GM21529 (cell line): ENCODE measurements at regions not wholly inside any gene's neighbourhood (a gene's known extent, or its start where the extent isn't known, plus 50 kb on each side); places are given as distances from the start of the nearest gene placed in this dataset.
"Not testable (repeated sequence)": the region's sequence is repeated elsewhere in the genome, so short reads cannot be mapped to it uniquely, and the experiment has no call there.

ENCODE experiments used
- ATAC-seq: cut with Tn5 transposase; IDR thresholded peaks from one replicate; pipeline ENCODE4 v1.9.1; 2021; ENCODE audit not compliant: unreplicated experiment

DNA sequence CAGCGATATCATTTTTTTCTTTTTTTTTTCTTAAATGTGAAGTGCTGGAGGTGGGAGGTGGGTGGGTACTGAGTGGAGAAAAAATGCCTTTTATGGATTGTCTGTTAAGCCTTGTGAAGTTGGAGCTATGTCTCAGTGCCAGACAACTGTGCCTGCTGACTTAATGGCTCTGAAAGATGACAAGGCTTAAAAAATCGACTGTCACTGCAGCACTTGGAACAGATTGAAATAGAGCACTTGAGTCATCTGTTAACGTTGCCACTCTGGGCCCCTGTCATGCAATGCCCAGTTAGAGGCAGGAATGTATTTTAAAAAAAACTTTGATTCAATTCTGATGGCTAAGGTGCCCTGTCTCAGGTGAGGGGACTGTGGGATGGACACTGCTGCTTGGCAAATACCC is 108.2 kb upstream of the HS3ST2 start:
- no peak for ATAC-seq

DNA sequence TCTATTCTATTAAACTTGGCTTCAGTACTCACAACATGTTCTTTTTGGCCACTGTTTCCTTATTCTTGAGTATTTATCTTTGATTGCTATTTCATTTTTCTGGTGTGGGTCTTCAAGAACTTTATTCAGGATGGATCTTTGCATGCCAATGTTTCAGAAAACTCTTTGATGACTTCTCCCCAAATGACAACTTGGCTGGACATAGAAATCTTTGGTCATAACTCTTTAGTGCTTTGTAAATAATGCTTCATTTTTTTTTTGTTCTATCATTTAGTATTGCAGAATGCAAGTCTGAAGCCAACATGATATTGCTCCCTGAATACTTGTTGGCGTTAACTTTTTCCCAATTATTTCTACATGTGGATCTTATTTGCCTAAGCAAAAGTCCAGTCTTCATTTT is 103.6 kb upstream of the HS3ST2 start:
- no peak for ATAC-seq

DNA sequence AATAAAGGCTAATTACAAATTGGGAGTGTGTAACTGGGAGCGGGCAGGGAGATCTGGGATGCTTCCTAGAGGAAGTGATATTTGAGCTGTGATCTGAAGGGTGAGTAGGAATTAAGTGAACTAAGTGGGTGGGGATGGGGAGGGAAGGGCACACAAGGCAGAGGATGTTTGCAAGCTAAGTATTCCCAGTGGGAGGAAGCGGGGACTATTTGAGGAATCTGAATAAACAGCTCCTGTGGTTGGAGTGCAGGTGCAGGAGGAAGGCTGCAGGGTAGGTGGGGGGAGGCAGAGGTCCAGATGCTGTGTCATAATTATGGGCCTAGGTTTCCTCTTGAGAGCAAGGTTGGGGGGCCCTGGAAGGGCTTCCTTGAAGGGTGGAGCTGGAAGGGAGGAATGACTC is 102.1 kb upstream of the HS3ST2 start:
- ATAC-seq, result no peak

DNA sequence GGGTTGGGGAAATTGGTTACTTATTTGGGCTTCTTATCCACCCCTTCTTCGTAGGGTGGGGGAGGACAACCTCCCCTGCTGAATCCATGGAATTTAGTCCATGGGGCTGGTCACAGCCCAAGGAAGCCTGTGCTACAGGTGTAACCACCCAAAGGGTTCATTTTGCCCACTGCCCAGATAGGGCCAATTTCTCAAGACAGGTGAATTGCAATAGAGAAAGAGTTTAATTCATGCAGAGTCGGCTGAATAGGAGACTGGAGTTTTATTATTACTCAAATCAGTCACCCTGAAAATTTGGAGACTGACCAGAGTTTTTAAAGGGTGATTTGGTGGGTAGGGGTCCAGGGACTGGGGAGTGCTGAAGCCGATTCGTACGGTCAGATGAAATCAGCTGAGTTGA is 101.5 kb upstream of the HS3ST2 start:
- no peak for ATAC-seq

DNA sequence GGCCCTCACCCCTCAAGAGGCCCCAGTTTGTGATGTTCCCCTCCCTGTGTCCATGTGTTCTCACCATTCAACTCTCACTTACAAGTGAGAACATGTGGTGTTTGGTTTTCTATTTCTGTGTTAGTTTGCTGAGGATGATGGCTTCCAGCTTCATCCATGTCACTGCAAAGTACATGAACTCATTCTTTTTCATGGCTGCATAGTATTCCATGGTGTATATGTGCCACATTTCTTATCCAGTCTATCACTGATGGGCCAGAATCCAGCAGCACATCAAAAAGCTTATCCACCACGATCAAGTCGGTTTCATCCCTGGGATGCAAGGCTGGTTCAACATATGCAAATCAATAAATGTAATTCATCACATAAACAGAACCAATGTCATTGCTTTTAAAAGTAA is 95.4 kb upstream of the HS3ST2 start:
- not testable (repeated sequence) for ATAC-seq

DNA sequence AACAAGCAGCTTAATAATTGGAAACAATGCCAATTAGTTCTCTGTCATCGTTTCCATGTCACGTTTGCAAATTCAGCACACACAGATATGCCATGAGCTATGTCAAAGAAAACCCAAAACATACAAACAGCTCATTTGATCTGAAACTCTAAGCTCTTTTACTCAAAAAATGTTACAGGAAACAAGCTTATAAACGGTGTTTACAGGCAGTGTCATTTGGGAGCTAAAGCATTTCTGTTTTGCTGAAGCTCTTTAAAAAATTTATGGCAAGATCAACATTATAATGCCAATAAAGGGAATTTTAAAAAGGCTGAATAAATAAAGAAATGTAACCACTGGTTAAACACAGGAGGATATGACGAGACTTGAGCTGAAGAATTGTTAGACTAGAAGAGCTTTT is 94.0 kb upstream of the HS3ST2 start:
- no peak for ATAC-seq

DNA sequence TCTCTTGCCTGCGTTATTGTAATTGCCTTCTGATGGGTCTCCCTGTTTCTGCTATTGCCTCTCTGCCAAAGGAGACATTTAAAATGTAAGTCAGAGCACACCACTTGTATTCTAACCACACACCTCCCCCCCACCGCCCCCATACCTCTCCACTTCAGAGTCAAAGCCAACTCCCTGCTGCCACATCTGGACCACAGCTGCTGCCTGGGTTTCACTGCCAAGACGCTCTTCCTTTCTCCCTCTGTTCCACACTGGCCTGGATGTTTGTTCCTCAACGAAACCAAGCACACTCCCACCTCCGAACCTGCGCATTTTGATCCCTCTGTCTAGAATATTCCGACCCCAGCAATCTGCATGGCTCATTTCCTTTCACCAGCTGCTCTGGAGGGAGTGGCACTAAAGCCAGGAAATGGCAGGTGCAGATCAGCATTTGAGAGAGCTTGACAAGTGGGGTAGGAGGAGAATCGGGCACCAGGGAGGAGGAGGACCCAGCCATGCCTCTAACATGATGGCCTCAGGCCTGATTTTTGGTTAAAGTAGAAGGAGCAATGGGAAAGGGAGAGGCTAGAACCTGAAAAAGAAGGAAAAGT is 92.4 kb upstream of the HS3ST2 start:
- no peak for ATAC-seq

DNA sequence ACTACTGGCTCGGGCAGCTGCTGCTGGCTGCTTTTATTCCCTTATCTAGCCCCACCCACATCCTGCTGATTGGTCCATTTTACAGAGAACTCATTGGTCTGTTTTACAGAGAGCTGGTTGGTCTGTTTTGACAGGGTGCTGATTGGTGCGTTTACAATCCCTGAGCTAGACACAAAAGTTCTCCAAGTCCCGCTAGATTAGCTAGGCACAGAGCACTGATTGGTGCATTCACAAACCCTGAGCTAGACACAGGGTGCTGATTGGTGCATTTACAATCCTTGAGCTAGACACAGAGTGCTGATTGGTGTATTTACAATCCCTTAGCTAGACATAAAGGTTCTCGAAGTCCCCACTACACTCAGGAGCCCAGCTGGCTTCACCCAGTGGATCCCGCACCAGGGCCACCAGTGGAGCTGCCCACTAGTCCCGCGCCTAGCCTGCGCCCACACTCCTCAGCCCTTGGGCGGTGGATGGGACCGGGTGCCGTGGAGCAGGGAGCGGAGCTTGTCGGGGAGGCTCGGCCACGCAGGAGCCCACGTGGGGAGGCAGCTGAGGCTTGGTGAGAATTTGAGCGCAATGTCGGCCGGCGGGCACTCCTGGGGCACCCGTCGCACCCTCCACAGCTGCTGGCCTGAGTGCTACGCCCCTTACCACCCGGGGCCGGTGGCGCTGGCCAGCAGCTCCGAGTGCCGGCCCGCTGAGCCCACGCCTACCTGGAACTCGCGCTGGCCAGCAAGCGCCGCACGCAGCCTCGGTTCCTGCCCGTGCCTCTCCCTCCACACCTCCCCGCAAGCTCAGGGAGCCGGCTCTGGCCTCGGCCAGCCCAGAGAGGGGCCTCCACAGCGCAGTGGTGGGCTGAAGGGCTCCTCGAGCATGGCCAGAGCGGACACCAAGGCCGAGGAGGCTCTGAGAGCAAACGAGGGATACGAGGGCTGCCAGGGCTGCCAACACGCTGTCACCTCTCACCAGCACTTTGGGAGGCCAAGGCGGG is 91.1 kb upstream of the HS3ST2 start:
- ATAC-seq, result not testable (repeated sequence)

DNA sequence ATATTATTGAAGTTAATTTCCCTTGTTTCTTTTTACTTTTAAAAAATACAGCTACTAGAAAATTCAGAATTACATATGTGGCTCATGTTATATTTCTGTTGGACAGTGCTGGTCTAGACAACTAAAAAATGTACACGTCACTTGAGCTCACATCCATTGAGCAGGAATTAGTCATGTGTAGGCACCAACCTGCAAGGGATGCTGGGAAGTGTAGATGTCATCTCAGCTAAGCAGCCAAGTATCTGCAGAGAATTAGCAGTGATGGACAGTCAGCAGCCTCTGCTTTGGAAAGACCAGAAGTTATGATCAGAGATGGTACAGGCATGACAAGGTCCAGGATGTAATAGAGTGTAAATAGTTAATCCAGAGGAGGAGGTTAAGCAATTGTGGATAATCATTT is 87.1 kb upstream of the HS3ST2 start:
- no peak for ATAC-seq

DNA sequence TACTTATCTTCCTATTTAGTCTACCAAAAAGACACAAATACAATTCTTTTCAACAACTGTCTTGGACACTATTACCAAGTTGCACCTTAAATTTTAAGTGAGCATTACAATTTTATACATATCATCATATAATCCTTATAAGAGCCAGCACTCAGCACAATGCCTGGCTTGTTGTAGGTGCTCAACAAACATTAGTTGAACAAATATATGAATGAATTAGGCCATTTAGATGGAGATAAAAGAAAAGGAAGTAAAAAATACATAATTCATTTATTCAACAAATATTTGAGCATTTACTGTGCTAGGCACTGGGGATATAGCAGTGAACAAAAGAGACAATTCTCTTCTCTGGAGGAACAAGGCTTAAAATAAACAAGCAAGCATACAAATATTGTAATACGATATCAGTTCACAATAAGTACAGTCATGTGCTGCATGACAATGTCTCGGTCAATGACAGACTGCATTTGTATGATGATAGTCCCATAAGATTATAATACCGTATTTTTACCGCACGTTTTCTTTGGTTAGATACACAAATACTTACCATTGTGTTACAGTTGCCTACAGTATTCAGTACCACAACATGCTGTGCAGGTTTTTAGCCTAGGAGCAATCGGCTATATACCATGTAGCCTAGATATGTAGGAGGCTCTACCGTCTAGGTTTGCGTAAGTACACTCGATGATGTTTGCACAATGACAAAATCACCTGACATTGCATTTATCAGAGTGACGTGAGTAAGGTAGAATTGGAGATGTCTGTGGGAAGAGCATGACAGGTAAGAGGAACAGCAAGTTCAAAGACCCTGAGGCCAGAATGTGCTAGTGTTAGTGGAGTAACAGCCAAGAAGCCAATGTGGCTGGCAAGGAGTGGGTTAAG is 86.4 kb upstream of the HS3ST2 start:
- no peak for ATAC-seq

DNA sequence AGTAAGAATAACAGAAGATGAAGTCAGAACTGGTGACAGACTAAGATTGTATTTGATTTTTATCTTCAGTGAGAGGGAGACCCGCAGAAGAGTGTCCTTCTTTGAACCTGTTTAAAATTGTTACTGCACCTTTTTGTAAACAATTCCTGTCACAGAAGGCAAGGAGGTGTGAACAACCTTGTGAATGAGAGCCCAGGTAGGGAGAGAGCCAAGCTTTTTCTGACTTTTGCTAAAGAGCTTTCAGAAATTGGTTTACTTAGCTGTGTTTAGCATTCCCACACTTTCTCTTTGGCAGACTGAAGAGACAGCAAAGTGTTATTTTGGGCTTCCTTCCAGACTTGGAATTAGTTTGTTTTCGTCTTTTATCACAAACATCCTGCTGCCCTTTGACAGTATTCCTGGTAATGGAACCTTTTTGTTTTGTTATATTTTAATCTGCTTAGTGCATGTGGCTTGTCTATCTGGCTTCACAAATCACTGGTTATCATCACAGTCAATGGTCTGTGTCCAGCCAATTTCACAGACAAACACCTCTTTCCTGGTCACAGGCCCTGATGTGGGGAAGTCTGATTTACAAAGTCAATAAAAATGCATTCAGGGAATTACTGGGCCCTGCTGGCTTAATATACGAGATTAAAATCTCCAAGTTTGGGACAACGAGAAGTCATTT is 85.7 kb upstream of the HS3ST2 start:
- no peak for ATAC-seq

DNA sequence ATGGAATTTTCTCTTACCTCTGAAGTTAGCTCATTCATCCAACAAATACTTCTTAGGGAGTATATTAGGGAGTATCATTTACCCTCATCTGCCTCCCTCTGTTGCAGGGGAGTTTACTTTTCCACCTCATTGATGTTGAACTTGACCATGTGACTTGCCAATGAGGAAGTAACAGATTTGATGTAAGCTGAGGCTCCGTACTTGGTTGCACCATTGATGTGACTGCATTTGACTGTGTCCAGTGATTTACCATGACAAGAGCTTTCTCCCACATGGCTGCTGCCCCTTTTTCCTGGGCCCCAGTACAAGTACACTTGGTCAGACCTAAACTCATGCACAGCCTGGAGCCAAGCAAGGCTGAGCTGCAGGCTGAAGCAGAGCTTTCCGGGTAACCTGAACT is 81.6 kb upstream of the HS3ST2 start:
- no peak for ATAC-seq

DNA sequence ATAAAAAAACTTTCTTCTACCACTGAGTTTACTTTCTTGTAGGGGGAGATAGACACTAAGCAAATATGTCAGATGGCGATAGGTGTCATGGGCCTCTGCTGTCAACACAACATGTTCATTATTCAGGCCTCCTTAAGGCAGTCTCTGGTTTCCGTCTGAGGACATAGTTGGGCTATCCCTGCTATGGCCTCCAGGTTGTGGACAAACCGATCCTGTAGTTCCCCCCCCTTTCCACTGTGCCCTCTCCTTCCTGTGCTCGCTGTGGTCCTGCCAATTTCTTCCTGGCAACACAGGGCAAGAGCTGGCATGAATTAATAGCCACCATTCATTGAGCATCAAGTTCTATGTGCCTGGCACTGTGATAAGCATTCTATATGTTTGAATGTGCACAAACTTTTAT is 81.0 kb upstream of the HS3ST2 start:
- ATAC-seq, result no peak

DNA sequence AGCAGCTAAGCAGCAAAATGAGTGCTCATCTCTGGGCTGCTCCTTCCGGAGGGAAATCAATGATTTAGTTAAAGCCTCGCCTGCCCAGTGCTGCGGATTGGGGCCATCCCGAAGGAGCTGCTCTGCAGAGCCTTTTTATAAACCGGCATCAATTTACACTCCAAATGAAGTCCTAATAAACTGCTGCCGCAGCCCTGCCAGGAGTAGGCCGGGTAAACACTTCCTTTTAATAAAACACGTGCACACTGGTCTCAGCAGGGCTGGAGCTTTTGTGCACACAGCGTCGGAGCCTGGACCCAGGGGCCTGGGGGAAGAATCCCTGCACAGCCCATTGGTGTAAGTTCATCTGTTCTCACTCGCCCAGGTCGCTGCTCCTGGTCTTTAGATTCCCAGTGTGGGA is 79.6 kb upstream of the HS3ST2 start:
- ATAC-seq, result no peak

DNA sequence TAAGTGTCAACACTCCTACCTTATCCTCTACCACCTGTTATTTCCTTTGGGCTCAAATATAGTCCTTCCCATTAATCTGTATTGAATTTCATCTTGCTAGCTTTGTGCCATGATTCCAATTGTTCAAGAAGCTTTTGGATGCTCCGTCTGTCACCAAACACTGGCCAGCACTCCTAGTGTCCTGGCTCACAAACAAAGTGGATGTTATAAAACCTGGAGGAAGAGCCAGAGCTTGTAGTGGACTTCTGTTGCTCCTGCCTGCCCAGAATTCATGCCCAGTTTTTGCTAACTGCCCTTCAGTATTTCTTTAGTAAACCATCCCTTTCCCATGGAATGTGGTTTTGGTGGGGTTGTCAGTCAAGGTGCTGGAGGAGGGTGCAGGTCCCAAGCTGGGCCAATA is 77.2 kb upstream of the HS3ST2 start:
- no peak for ATAC-seq

DNA sequence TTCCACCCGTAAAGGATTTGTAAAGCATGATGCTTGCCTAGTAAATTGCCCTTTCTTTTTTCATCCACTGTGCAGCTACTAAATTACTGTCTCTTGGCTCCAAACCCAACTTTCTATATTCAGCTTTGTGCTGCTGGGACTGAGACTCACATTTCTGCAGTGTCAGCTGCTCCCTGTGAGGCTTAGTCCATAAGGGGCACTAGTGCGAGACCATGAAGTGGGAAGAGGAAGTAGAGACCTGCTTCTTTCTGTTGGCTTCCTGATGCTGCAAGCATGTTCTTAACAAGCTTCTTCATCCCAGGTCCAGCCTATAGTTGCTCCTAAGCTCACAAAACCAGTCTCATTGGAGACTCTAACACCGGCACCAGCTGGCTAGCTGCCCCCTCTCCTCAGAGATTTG is 74.9 kb upstream of the HS3ST2 start:
- ATAC-seq, result no peak

DNA sequence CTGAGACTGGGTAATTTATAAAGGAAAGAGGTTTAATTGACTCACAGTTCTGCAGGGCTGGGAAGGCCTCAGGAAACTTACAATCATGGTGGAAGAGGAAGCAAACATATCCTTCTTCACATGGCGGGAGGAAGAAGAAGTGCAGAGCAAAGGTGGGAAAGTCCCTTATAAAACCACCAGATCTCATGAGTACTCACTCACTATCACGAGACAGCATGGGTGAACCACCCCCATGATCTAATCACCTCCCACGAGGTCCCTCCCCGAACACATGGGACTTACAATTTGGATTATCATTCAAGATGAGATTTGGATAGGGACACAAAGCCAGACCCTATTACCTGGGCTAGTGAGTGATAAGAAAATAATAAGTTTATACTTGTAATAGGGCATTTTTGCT is 70.6 kb upstream of the HS3ST2 start:
- no peak for ATAC-seq

DNA sequence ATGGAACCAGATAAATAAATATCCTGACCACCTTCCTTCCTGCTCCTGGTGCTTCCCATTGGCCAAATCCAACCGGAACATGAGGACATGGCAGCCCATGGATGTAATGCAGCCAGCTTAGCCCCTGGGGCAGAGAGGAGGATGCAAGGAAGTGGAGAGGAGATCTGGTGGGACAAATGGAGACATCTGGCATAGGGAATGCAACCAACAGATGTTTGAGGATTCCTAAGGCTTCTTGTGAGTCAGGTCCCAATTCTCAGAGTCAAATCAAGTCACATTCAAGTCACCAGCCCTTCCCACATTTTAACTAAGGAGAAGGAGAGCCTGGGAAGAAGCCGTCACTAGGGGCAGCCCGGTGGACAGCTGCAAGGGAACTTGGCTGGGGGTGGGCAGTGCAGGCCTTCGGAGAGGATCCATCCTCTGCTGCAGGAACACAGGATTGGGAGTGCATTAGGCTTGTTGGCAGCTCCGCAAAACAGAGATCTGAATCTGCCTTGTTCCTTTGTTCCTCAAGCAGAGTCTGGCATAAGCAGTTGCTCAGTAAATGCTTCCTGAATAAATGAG is 62.8 kb upstream of the HS3ST2 start:
- no peak for ATAC-seq

DNA sequence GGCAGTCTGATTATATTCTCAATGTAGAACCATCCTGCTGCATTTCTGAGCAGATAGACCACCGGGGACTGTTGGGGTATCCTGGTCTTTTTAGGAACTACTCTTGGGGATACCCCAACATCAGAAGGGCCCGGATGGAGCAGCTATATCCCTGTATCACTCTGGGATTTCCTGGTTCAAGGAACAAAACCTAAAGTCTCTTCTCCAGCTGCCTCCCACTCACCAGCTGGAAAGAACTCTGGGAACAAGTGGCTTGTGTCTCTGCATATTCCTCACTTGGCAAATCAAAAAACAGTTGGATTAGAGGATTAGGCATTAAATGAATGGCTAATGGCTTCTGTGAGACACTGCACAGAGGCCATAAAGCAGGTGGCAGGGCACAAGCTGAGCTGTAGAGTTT is 62.3 kb upstream of the HS3ST2 start:
- ATAC-seq, result no peak

DNA sequence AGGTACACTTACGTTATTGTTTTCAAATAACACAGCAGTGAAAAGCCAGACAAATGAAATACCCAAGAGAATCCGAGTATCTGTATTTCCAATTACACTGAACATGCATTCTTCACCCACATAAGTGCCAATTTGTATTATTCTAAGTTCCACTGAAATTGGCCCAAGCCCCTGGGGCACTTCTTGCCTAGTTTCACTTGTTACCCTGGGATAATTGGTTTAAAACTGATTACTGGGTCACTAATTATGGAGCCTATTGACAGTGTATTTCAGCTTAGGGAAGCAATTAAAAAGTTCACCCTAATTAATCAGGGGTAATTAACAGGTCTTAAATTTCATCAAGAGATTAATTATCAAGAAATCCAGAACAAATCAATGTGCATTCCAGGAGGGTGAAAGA is 60.5 kb upstream of the HS3ST2 start:
- no peak for ATAC-seq

DNA sequence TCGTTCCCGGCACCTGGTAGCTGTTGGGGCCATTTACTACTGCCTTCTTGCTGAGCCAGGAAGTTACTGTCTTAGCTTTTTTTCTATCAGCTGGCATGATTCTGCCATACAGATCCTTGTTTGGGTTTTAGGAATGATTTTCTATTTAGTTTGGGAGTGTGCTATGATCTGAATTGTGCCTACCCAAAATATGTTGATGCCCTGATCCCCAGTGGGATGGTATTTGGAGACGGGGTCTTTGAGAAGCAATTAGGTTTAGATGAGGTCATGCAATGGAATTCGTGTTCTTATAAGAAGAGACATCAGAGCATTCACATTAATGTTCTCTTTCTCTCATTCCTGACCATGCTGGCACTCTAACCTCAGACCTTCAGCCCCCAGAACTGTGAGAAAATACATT is 59.4 kb upstream of the HS3ST2 start:
- no peak for ATAC-seq
